ENCODE measurements at regions not wholly inside any gene's neighbourhood (a gene's known extent, or its start where the extent isn't known, plus 50 kb on each side); places are given as distances from the start of the nearest gene placed in this dataset.

DNA sequence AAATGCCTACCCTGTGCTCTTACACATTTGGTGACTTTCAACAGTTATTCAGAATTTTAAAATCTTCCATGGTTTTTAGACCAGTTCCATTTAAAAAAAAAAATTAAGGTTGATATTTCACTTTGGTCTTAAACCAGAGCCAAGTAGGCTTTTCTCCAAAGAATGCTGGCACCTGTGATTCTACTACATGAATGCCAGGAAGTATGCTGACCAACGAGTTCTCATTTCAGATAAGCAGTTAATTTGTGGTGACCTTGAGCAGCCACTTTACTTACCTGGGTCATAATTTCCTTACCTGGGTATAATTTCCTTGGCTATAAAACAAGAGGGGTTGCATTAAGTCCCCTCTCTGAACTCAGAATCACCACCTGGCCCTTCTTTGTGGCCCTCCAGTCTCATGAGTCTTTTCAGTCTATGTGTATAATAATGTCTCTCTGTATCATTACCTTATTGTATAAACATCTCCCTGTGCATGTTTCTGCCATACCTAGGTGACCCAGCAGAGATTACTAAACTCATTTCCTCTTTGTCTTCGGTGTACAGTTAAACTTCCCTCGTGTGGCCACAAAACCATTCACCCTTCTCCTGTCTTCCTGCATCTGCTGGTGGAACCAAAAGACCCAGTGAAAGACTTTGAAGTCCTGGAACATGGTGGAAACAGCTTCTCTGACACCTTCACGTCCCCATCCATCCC lies 139.1 kb upstream of the DPT start:
- DNase-seq, result no peak

DNA sequence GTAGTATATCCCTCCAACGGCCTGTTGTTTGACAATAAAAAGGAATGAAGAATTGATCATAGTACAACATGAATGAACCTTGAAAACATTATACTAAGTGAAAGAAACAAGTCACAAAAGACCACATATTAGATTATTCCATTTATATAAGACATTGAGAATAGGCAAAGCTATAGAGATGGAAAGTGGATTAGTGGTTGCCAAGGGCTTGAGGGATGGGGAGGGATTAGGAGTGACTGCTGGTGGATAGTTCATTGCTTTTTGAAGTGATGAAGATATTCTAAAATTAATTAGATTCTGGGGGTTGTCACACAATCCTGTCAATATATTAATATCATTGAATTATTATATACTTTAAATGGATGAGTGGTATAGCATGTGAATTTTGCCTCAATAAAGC lies 142.5 kb upstream of the DPT start:
- no peak for DNase-seq

GRCh38 chr1:168875831-168876230 lies 146.8 kb upstream of the DPT start:
- no peak for DNase-seq

GRCh38 chr1:168876830-168877229 lies 147.8 kb upstream of the DPT start:
- no peak for DNase-seq

DNA sequence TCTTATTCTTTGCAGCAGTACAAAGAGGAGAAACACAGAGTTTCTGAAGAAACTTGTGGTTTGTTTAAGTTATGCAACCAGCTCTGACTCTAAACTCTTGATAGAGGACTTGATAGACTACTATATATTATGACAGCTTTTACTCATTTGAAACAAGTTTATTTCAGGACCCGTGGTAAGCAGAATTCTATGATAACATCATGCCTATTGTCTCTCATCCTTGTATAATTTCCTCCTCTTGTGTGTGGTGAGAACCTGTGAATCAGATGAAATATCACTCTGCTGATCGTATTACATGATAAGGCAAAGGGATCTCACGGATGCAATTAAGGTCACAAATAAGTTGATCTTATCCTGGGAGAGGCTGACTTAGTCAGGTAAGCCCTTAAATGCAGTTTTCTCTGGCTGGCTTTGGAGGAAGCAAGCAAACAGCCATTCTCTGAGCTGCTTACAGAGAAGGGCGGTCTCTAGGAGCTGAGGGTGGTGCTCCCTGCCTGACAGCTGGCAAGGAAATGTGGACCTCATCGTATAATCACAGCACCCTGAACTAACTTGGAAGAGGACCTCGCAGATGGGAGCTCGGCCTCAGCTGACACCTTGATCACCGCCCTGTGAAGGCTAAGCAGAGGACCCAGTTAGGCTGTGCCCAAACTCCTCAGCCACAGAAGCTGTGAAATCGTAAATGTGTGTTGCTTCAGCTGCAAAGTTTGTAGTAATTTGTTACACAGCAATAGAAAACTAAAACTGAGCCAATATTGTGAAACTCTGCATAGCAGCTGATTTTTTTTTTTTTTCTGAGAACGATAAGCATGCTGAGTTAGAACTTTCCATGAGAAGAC lies 151.1 kb upstream of the DPT start:
- DNase-seq, result peak; percentile 70 to 79

- DNase-seq, result no peak
Observed at GRCh38 chr1:168881656-168882260, 152.8 kb upstream of the DPT start.

DNA sequence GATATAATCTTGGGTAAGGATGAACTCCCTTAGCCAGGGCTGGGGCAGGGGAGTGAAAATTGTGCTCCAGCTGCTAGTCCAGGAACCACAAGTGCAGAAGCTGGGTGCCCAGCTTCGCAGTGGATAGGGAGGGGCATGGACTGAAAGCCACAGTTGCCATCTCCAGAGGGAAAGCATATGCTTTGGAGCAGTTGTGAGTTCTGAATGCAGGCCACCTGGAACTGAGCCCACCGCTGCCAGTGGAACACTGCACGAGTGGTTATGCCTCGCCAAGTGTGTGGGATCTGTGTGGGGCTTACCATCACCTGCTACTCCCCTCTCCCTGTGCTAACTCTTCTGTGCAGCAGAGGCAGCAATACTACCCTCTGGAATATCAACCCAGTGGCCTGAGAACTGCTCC lies 158.4 kb upstream of the DPT start:
- DNase-seq, result no peak

DNA sequence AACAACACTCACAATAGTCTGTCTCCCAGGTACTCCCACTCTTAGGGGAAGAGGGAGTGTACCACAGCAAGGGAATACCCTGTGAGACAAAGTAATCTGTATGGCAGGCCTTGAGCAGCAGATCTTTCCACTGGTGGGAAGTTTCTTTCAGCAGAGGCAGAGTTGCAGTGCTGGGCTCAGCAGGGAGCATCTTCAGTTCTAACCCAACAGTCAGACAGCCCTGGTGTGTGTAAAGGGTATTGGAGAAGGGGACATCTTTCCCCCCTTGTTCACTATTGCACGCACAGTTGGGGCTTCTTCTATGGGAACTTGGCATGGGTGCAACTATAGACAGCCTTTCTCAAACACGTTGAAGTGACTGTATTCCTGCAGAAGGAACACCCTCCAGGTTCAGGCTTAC lies 159.4 kb upstream of the DPT start:
- DNase-seq, result no peak

GRCh38 chr1:168892931-168893330 lies 163.9 kb upstream of the DPT start:
- no peak for DNase-seq

DNA sequence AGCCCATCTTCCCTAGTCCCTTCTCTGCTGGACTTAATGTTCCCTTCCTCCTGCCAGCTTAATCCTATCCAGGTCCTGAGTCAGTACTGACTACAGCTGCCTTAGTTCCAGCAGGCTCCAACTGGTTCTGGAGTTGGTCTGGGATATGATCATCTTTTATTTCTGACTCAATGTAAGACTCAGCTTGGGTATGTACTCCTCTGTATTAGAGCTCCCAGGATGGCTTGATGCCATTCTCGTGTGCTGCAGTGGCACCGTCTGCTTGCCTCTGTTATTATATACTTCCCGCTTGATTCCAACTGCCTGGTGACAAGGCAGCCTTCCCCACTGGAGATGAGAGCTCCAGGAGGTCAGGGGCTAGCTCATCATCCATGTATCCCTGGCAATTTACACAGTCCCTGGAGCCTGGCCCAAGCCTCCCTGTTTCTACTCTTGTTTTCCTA lies 164.4 kb upstream of the DPT start:
- DNase-seq, result no peak

DNA sequence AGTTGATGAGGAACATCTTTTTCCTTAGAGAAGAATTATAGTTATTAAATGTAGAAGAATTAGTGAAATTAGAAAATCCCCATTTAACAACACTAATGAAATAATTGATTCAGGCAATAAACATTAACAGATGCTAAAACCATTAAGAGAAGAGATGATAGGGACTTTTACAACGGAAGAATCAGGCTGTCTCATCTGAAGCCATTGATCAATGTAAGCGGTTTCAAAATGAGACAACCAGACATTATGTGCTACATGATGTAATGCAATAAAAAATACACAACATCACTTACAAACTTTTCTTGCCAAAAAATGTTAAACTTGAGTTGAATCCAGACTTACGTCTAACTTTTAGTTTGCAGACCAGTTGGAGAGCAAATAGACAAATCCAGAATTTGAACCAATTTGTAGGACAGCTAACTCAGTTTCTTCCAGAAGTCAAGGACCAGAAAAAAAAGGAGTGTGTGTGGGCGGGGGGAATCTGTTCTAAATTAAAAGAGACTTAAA lies 165.4 kb upstream of the DPT start:
- peak; percentile 59 to 72 for DNase-seq

DNA sequence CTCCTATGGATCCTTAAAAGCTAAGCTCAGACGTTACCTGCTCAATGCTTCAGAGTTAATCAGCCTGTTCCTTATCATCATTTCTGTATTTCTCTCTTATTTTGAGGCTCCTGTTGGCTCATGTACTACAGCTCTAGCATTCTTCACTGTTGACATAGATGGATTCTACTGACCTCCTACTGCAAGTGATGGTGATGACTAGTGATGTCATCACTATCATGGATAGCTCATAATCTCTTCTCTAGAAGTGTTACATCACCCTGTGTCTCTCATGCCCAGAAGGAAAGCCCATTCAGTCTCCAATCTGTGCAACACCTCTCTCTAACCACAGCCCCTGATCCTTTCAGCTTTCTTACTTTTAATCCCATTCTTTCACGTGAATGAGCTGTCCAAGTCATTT lies 168.2 kb upstream of the DPT start:
- no peak for DNase-seq

GRCh38 chr1:168903237-168903830 lies 174.3 kb upstream of the DPT start:
- DNase-seq, result no peak

GRCh38 chr1:168905633-168906032 lies 176.6 kb upstream of the DPT start:
- no peak for DNase-seq

DNA sequence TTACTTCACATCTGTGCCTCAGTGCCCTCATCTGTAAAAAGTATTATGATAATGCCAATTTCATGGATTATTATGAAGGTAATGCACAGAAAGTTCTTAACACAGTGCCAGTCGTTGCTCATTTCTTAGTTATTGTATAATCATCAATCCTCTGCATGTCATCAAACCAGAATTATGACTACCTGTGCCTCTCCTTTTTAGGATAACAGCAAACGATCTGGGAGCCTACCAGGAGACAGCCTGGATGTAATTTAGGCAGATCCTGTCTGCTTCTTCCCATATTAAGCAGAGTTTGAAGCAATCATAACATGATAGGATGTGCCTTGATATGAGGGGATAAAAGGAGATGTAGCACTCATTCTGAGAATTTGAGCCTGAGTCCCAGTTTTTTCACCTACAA lies 177.4 kb upstream of the DPT start:
- no peak for DNase-seq

DNA sequence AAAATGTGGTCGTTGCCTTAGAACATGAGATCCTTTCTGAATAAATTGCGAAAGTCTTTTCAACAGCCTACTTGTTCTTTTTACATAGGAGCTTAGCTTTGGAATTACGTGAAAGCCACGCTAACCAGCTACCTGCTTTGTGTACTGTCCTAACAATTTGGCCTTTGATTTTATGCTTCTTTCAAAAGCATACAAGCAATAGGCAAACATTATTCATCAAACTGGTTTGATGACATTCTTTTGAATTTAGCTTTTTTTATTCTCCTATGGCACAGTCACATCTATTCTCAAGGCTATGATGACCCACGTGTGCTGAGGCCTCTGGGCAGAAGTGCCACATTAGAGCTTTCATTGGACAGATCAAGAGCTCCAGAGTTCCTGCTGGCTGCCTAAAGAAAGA lies 178.0 kb upstream of the DPT start:
- DNase-seq, result peak; percentile 55 to 57

- no peak for DNase-seq
Observed at GRCh38 chr1:168907786-168908348, 178.9 kb upstream of the DPT start.

DNA sequence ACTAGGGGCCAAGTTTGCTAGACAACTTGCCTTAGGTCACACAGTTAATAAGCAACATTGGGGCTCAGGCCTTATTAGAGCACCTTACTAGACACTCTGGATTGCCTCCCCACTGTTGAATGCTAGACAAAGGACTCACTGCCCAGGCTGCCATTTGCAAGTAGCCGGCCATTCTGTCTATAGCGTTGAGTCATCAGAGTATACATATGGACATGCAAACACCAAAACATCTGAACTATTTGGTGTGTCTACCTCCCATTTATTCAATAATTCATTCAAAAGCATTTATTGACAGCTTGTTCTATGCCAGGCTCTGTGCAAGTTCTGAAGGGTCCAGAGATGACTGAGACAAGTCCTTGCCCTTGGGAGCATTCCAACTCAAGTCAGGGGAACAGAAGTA lies 181.4 kb upstream of the DPT start:
- no peak for DNase-seq

GRCh38 chr1:168911370-168911769 lies 182.4 kb upstream of the DPT start:
- DNase-seq, result no peak

GRCh38 chr1:168913711-168914463 lies 184.9 kb upstream of the DPT start:
- DNase-seq, result no peak

GRCh38 chr1:168917309-168917708 lies 188.3 kb upstream of the DPT start:
- no peak for DNase-seq

Data from right lung (tissue), 2 donors.